Loucy (cell line): ENCODE measurements at regions not wholly inside any gene's neighbourhood (a gene's known extent, or its start where the extent isn't known, plus 50 kb on each side); places are given as distances from the start of the nearest gene placed in this dataset.

Source experiments
- CTCF ChIP-seq: fragments of 200-600 bp; sonication (generic); conservative IDR thresholded peaks from 2 replicates; pipeline ENCODE4 v1.5.1; 2014; ENCODE audit warnings: mild to moderate bottlenecking, antibody characterized with exemption, low read length
- EZH2phosphoT487 ChIP-seq: fragments of 200-600 bp; IDR thresholded peaks from 2 replicates; pipeline ENCODE4 v1.6.1; 2018; ENCODE audit warnings: antibody characterized with exemption, mild to moderate bottlenecking, moderate library complexity, borderline replicate concordance

GRCh38 chr9:10785255-10785654, 172.5 kb upstream of the PTPRD start:
- TF ChIP-seq CTCF (no peak), EZH2phosphoT487 (no peak)
